Activated CD8-positive, alpha-beta T cell treated with anti-CD3 and anti-CD28 coated beads, Interleukin-2, amount 10 ng/mL, durations not matched to agents 7 days and 5 days (primary cell): ENCODE measurements at regions not wholly inside any gene's neighbourhood (a gene's known extent, or its start where the extent isn't known, plus 50 kb on each side); places are given as distances from the start of the nearest gene placed in this dataset.

Experiments
- ATAC-seq: fragments of 150-1000 bp; cut with Tn5 transposase; one replicate; pipeline ENCODE4 v1.10.0; 2021; ENCODE audit warnings: moderate library complexity
- CTCF ChIA-PET: fragments of 350-600 bp; sonication (Branson Sonifier 250); formaldehyde crosslinking; loops from one replicate; lab custom pipeline; 2021; ENCODE audit warnings: antibody characterized with exemption; lab: Charles Lee
- POLR2A ChIA-PET: fragments of 350-600 bp; sonication (Branson Sonifier 250); formaldehyde crosslinking; loops from one replicate; lab custom pipeline; 2021; ENCODE audit warnings: antibody characterized with exemption; lab: Charles Lee
- DNase-seq: peaks from one replicate; pipeline ENCODE4 v3.0.0-alpha.2; 2020
- H3K27ac Mint-ChIP-seq: one replicate; pipeline ENCODE4 v1.8.0; 2021; ENCODE audit warnings: mild to moderate bottlenecking, mixed read lengths
- H3K27me3 Mint-ChIP-seq: one replicate; pipeline ENCODE4 v1.8.0; 2021; ENCODE audit warnings: low read depth, mixed read lengths
- H3K36me3 Mint-ChIP-seq: one replicate; pipeline ENCODE4 v1.8.0; 2021; ENCODE audit warnings: low read depth, mixed read lengths
- H3K4me1 Mint-ChIP-seq: one replicate; pipeline ENCODE4 v1.8.0; 2021; ENCODE audit warnings: low read depth, mixed read lengths
- H3K4me3 Mint-ChIP-seq: one replicate; pipeline ENCODE4 v1.8.0; 2021; ENCODE audit warnings: mild to moderate bottlenecking, mixed read lengths
- H3K9me3 Mint-ChIP-seq: one replicate; pipeline ENCODE4 v1.8.0; 2022; ENCODE audit warnings: mixed read lengths; ENCODE audit not compliant: insufficient read depth

GRCh38 chr21:16910435-16911165 is 602.2 kb upstream of the CXADR start:
- ATAC-seq (no peak), DNase-seq (no peak)
- Mint-ChIP-seq H3K4me1 (no peaks in the 10 kb centered on the region), H3K27ac (no peak overlapping the region), H3K27me3 (no peaks in the 10 kb centered on the region), H3K36me3 (no peaks in the 10 kb centered on the region), H3K4me3 (no peak overlapping the region), H3K9me3 (peaks cover 17% of the 10 kb centered on the region)
- CTCF ChIA-PET = no interaction called here
- POLR2A ChIA-PET = no interaction called here

- ChIA-PET CTCF (no interaction called here), POLR2A (no interaction called here)
- H3K9me3 Mint-ChIP-seq = peaks cover 14% of the 10 kb centered on the region
- H3K36me3 Mint-ChIP-seq = no peaks in the 10 kb centered on the region
- DNase-seq (no peak), ATAC-seq (no peak)
- H3K27ac Mint-ChIP-seq = no peak overlapping the region
- H3K4me3 Mint-ChIP-seq = no peak overlapping the region
- H3K4me1 Mint-ChIP-seq = no peaks in the 10 kb centered on the region
- no peaks in the 10 kb centered on the region for H3K27me3 Mint-ChIP-seq
Observed at GRCh38 chr21:16911166-16911607, 601.7 kb upstream of the CXADR start.

GRCh38 chr21:16912075-16912474 is 600.8 kb upstream of the CXADR start:
- no peaks in the 10 kb centered on the region for H3K27me3 Mint-ChIP-seq
- H3K4me3 Mint-ChIP-seq = no peak overlapping the region
- no peak overlapping the region for H3K27ac Mint-ChIP-seq
- POLR2A ChIA-PET = no interaction called here
- ATAC-seq (no peak), DNase-seq (no peak)
- H3K36me3 Mint-ChIP-seq = no peaks in the 10 kb centered on the region
- no peaks in the 10 kb centered on the region for H3K4me1 Mint-ChIP-seq
- CTCF ChIA-PET = no interaction called here
- H3K9me3 Mint-ChIP-seq = peaks cover 15% of the 10 kb centered on the region

- no peak for DNase-seq
- Mint-ChIP-seq H3K9me3 (peaks cover 15% of the 10 kb centered on the region), H3K4me1 (no peaks in the 10 kb centered on the region), H3K36me3 (no peaks in the 10 kb centered on the region), H3K4me3 (no peak overlapping the region), H3K27me3 (no peaks in the 10 kb centered on the region), H3K27ac (no peak overlapping the region)
- no peak for ATAC-seq
- CTCF ChIA-PET = no interaction called here
- POLR2A ChIA-PET = no interaction called here
Observed at GRCh38 chr21:16913010-16913409, 599.8 kb upstream of the CXADR start.

- no peaks in the 10 kb centered on the region for H3K4me1 Mint-ChIP-seq
- H3K4me3 Mint-ChIP-seq = no peak overlapping the region
- H3K9me3 Mint-ChIP-seq = no peaks in the 10 kb centered on the region
- ATAC-seq (no peak), DNase-seq (no peak)
- H3K27me3 Mint-ChIP-seq = no peaks in the 10 kb centered on the region
- no peak overlapping the region for H3K27ac Mint-ChIP-seq
- H3K36me3 Mint-ChIP-seq = no peaks in the 10 kb centered on the region
- CTCF ChIA-PET = no interaction called here
- POLR2A ChIA-PET = no interaction called here
Observed at GRCh38 chr21:16928439-16928838, 584.4 kb upstream of the CXADR start.

GRCh38 chr21:16932314-16932713 is 580.5 kb upstream of the CXADR start:
- peaks cover 6% of the 10 kb centered on the region for H3K9me3 Mint-ChIP-seq

GRCh38 chr21:16942703-16943102 is 570.1 kb upstream of the CXADR start:
- no peak overlapping the region for H3K4me3 Mint-ChIP-seq
- peaks cover 43% of the 10 kb centered on the region for H3K9me3 Mint-ChIP-seq
- ATAC-seq (no peak), DNase-seq (no peak)
- H3K27me3 Mint-ChIP-seq = no peaks in the 10 kb centered on the region
- no peaks in the 10 kb centered on the region for H3K36me3 Mint-ChIP-seq
- CTCF ChIA-PET = no interaction called here
- POLR2A ChIA-PET = no interaction called here
- no peak overlapping the region for H3K27ac Mint-ChIP-seq
- no peaks in the 10 kb centered on the region for H3K4me1 Mint-ChIP-seq

More at GRCh38 chr21:16932314-16932713, 580.5 kb upstream of the CXADR start:
- Mint-ChIP-seq H3K27ac (no peak overlapping the region), H3K27me3 (no peaks in the 10 kb centered on the region), H3K36me3 (no peaks in the 10 kb centered on the region), H3K4me3 (no peak overlapping the region), H3K4me1 (no peaks in the 10 kb centered on the region)
- no peak for ATAC-seq
- no peak for DNase-seq
- CTCF ChIA-PET = no interaction called here
- POLR2A ChIA-PET = no interaction called here

- POLR2A ChIA-PET = no interaction called here
- H3K4me1 Mint-ChIP-seq = no peaks in the 10 kb centered on the region
- no peaks in the 10 kb centered on the region for H3K27me3 Mint-ChIP-seq
- no peak overlapping the region for H3K4me3 Mint-ChIP-seq
- no peak for ATAC-seq
- no peaks in the 10 kb centered on the region for H3K36me3 Mint-ChIP-seq
- DNase-seq = no peak
- CTCF ChIA-PET = no interaction called here
- H3K27ac Mint-ChIP-seq = no peak overlapping the region
- peaks cover 47% of the 10 kb centered on the region for H3K9me3 Mint-ChIP-seq
Observed at GRCh38 chr21:16943231-16943630, 569.6 kb upstream of the CXADR start.

GRCh38 chr21:16945580-16945979 is 567.3 kb upstream of the CXADR start:
- Mint-ChIP-seq H3K4me1 (no peaks in the 10 kb centered on the region), H3K9me3 (peaks cover 54% of the 10 kb centered on the region), H3K36me3 (no peaks in the 10 kb centered on the region), H3K4me3 (no peak overlapping the region), H3K27me3 (no peaks in the 10 kb centered on the region), H3K27ac (no peak overlapping the region)
- no peak for DNase-seq
- CTCF ChIA-PET = no interaction called here
- no peak for ATAC-seq
- POLR2A ChIA-PET = no interaction called here

- peaks cover 11% of the 10 kb centered on the region for H3K9me3 Mint-ChIP-seq
- H3K36me3 Mint-ChIP-seq = no peaks in the 10 kb centered on the region
- H3K4me3 Mint-ChIP-seq = no peak overlapping the region
- ChIA-PET CTCF (no interaction called here), POLR2A (no interaction called here)
- ATAC-seq (no peak), DNase-seq (no peak)
- H3K27me3 Mint-ChIP-seq = no peaks in the 10 kb centered on the region
- no peaks in the 10 kb centered on the region for H3K4me1 Mint-ChIP-seq
- H3K27ac Mint-ChIP-seq = no peak overlapping the region
Observed at GRCh38 chr21:16956824-16957223, 556.0 kb upstream of the CXADR start.

GRCh38 chr21:16965424-16965823 is 547.4 kb upstream of the CXADR start:
- CTCF ChIA-PET = no interaction called here
- no peaks in the 10 kb centered on the region for H3K36me3 Mint-ChIP-seq
- DNase-seq (no peak), ATAC-seq (no peak)
- H3K9me3 Mint-ChIP-seq = peaks cover 24% of the 10 kb centered on the region
- H3K27ac Mint-ChIP-seq = no peak overlapping the region
- no peaks in the 10 kb centered on the region for H3K4me1 Mint-ChIP-seq
- H3K4me3 Mint-ChIP-seq = no peak overlapping the region
- POLR2A ChIA-PET = no interaction called here
- no peaks in the 10 kb centered on the region for H3K27me3 Mint-ChIP-seq

GRCh38 chr21:16968436-16968835 is 544.4 kb upstream of the CXADR start:
- H3K4me1 Mint-ChIP-seq = no peaks in the 10 kb centered on the region
- DNase-seq = no peak
- POLR2A ChIA-PET = no interaction called here
- H3K27ac Mint-ChIP-seq = no peak overlapping the region
- no peaks in the 10 kb centered on the region for H3K27me3 Mint-ChIP-seq
- CTCF ChIA-PET = no interaction called here
- no peak for ATAC-seq
- H3K4me3 Mint-ChIP-seq = no peak overlapping the region
- H3K9me3 Mint-ChIP-seq = peaks cover 17% of the 10 kb centered on the region
- no peaks in the 10 kb centered on the region for H3K36me3 Mint-ChIP-seq

GRCh38 chr21:16969636-16970035 is 543.2 kb upstream of the CXADR start:
- CTCF ChIA-PET = no interaction called here
- H3K9me3 Mint-ChIP-seq = peaks cover 18% of the 10 kb centered on the region
- H3K27me3 Mint-ChIP-seq = no peaks in the 10 kb centered on the region

More at GRCh38 chr21:16969636-16970035, 543.2 kb upstream of the CXADR start:
- Mint-ChIP-seq H3K27ac (no peak overlapping the region), H3K4me1 (no peaks in the 10 kb centered on the region), H3K36me3 (no peaks in the 10 kb centered on the region), H3K4me3 (no peak overlapping the region)
- ATAC-seq (no peak), DNase-seq (no peak)
- POLR2A ChIA-PET = no interaction called here
